ENCODE measurements at regions not wholly inside any gene's neighbourhood (a gene's known extent, or its start where the extent isn't known, plus 50 kb on each side); places are given as distances from the start of the nearest gene placed in this dataset.

DNA sequence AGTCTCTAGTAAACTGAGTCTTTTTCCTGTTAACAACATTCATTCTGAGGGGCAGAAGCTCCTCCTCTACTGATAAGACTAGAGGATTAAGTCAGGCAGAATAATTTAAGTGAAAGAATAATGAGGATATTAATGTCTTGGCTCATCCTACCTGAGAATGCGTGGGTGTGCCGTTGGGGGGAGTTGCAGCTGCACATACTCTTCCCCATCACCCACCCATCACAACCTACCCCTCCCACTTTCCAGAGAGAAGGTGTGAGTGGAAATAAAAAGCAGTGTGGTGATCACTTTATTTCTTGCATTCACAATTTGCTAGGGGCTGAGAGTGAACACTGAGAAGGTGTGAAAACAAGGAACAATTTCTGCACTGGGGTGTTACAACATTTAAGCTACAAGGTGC is 146.8 kb upstream of the MAGI3 start:
- TF ChIP-seq BACH2 (CRISPR knock-in tag; IDR thresholded peaks at IDR 0.05; ENCODE audit: borderline replicate concordance) = no peak
- TF ChIP-seq PATZ1 (CRISPR knock-in tag; IDR thresholded peaks at IDR 0.05; ENCODE audit: borderline replicate concordance) = no peak
- no peak for TF ChIP-seq RARB (CRISPR knock-in tag; IDR thresholded peaks at IDR 0.05)
- TF ChIP-seq, protein P1, sequence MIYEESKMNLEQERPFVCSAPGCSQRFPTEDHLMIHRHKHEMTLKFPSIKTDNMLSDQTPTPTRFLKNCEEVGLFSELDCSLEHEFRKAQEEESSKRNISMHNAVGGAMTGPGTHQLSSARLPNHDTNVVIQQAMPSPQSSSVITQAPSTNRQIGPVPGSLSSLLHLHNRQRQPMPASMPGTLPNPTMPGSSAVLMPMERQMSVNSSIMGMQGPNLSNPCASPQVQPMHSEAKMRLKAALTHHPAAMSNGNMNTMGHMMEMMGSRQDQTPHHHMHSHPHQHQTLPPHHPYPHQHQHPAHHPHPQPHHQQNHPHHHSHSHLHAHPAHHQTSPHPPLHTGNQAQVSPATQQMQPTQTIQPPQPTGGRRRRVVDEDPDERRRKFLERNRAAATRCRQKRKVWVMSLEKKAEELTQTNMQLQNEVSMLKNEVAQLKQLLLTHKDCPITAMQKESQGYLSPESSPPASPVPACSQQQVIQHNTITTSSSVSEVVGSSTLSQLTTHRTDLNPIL (CRISPR knock-in tag; IDR thresholded peaks at IDR 0.05; ENCODE audit: low read depth) = no peak
- no peak for TF ChIP-seq OSR1 (CRISPR knock-in tag; IDR thresholded peaks at IDR 0.05)
- TF ChIP-seq ZNF70 (CRISPR knock-in tag; IDR thresholded peaks at IDR 0.05) = no peak
- no peak for TF ChIP-seq ZNF8 (CRISPR knock-in tag; IDR thresholded peaks at IDR 0.05)
- TF ChIP-seq, protein P2, sequence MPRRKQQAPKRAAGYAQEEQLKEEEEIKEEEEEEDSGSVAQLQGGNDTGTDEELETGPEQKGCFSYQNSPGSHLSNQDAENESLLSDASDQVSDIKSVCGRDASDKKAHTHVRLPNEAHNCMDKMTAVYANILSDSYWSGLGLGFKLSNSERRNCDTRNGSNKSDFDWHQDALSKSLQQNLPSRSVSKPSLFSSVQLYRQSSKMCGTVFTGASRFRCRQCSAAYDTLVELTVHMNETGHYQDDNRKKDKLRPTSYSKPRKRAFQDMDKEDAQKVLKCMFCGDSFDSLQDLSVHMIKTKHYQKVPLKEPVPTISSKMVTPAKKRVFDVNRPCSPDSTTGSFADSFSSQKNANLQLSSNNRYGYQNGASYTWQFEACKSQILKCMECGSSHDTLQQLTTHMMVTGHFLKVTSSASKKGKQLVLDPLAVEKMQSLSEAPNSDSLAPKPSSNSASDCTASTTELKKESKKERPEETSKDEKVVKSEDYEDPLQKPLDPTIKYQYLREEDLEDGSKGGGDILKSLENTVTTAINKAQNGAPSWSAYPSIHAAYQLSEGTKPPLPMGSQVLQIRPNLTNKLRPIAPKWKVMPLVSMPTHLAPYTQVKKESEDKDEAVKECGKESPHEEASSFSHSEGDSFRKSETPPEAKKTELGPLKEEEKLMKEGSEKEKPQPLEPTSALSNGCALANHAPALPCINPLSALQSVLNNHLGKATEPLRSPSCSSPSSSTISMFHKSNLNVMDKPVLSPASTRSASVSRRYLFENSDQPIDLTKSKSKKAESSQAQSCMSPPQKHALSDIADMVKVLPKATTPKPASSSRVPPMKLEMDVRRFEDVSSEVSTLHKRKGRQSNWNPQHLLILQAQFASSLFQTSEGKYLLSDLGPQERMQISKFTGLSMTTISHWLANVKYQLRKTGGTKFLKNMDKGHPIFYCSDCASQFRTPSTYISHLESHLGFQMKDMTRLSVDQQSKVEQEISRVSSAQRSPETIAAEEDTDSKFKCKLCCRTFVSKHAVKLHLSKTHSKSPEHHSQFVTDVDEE (CRISPR knock-in tag; IDR thresholded peaks at IDR 0.05) = no peak

Data from SK-N-SH treated with all-trans-retinoic acid at 6 μM for 48 hours (cell line).